ENCODE measurements at regions not wholly inside any gene's neighbourhood (a gene's known extent, or its start where the extent isn't known, plus 50 kb on each side); places are given as distances from the start of the nearest gene placed in this dataset.
A peak's percentile ranks its signal among the peaks of the same experiment; 100 is the strongest.

DNA sequence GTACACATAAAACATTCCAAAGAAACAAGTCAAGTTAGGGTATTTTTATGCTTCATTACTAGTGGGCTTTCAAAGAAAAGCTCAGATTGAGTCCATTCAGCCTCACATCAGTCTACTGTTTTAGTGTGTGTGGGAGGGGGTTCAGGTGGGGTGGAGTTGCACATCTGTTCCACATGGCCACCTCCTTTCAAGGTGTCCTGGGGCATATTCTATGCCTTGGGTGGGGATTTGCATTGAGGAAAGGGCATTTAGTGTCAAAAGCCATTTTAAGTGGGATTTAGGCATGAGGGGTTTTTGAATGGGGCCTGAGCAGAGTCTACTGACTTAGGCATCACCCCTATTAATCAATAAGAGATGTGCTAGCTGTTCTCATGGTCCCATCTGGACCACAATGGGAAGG lies 983.1 kb downstream of the TLE4 start:
- no peak for TF ChIP-seq CTCF (IDR thresholded peaks at IDR 0.05; ENCODE audit: insufficient read depth, low read depth, low read length, missing control alignments)
- no peak for DNase-seq (ENCODE audit: low read depth)

DNA sequence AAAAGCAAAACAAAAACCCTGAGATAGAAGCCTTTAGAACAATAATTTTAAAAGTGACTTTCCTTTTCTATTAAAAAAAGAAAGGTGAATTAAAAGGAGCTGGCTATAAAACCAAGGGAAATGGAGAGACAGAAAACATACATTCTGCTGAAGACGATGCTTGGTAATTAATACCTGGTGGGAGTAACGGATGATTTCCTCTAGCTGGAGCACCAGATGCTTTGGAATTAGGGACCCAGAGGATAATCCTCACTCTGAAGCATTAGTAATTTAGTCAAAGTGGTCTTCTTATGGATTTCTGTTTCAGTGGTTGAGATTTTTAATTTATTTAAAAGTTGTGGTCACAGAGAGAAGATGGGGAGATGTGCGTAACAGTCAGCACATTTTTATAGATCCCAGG lies 982.5 kb downstream of the TLE4 start:
- no peak for DNase-seq (ENCODE audit: low read depth)
- TF ChIP-seq CTCF (IDR thresholded peaks at IDR 0.05; ENCODE audit: insufficient read depth, low read depth, low read length, missing control alignments) = no peak
- no peak overlapping the region for H3K4me3 ChIP-seq (ENCODE audit: low read length)

More for the DNA sequence above, 983.1 kb downstream of the TLE4 start:
- H3K4me3 ChIP-seq (ENCODE audit: low read length) = no peak overlapping the region

GRCh38 chr9:80552931-80553330 lies 981.2 kb downstream of the TLE4 start:
- DNase-seq (ENCODE audit: low read depth) = peak; percentile 19
- H3K4me3 ChIP-seq (ENCODE audit: low read length) = no peak overlapping the region
- TF ChIP-seq CTCF (IDR thresholded peaks at IDR 0.05; ENCODE audit: insufficient read depth, low read depth, low read length, missing control alignments) = no peak

DNA sequence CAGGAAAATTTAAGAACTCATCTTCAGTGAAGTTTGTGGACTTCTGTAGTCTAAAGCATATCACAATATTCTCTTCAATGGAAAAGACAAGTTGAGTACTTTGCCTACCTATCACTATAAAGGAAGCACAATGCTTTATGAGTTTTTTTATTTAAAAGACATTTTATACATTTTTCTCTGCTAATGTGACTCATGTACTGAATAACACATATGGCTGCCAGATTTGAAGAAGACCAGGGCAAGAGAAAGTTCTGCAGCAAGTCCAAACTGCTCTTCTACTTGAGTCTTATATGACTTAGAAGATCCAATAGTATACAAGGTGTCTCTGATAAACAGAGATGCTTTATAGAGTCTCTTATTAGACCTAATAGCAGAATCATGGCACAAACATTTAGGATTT lies 978.4 kb downstream of the TLE4 start:
- no peak for DNase-seq (ENCODE audit: low read depth)
- no peak overlapping the region for H3K4me3 ChIP-seq (ENCODE audit: low read length)
- no peak for TF ChIP-seq CTCF (IDR thresholded peaks at IDR 0.05; ENCODE audit: insufficient read depth, low read depth, low read length, missing control alignments)

GRCh38 chr9:80547613-80548012 lies 975.8 kb downstream of the TLE4 start:
- DNase-seq (ENCODE audit: low read depth) = no peak
- TF ChIP-seq CTCF (IDR thresholded peaks at IDR 0.05; ENCODE audit: insufficient read depth, low read depth, low read length, missing control alignments) = no peak
- no peak overlapping the region for H3K4me3 ChIP-seq (ENCODE audit: low read length)

- DNase-seq (ENCODE audit: low read depth) = no peak
- H3K4me3 ChIP-seq (ENCODE audit: low read length) = no peak overlapping the region
- no peak for TF ChIP-seq CTCF (IDR thresholded peaks at IDR 0.05; ENCODE audit: insufficient read depth, low read depth, low read length, missing control alignments)
These were observed 968.6 kb downstream of the TLE4 start for GRCh38 chr9:80540387-80540786.

DNA sequence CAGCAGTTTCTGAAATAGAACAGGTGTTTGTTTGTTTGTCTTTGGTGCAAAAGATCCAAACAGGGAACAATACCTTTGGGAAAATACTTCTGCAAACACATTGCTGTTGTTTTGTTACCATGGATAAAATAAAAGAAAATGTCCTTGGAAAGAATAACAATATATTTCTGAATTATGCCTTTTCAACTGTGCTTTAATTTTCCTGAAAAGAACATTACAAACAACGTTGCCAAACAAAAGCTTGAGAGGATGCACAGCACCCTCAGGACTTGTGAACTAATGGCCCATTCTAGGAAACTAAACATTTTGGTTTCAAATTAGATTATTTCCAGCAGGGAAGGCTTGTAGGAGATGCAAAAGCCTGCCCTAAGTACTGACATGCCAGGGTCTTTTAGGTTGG lies 967.2 kb downstream of the TLE4 start:
- no peak for DNase-seq (ENCODE audit: low read depth)
- no peak overlapping the region for H3K4me3 ChIP-seq (ENCODE audit: low read length)
- TF ChIP-seq CTCF (IDR thresholded peaks at IDR 0.05; ENCODE audit: insufficient read depth, low read depth, low read length, missing control alignments) = no peak
